GM21737 (cell line): ENCODE measurements at regions not wholly inside any gene's neighbourhood (a gene's known extent, or its start where the extent isn't known, plus 50 kb on each side); places are given as distances from the start of the nearest gene placed in this dataset.
"Not testable (repeated sequence)": the region's sequence is repeated elsewhere in the genome, so short reads cannot be mapped to it uniquely, and the experiment has no call there.

Experiments
- ATAC-seq: cut with Tn5 transposase; IDR thresholded peaks from one replicate; pipeline ENCODE4 v1.9.1; 2021; ENCODE audit warnings: mild to moderate bottlenecking, moderate library complexity; ENCODE audit not compliant: unreplicated experiment

GRCh38 chr3:109648027-109648426 is 310.7 kb upstream of the DPPA4 start:
- no peak for ATAC-seq

GRCh38 chr3:109656225-109656624 is 318.9 kb upstream of the DPPA4 start:
- no peak for ATAC-seq

GRCh38 chr3:109678600-109678999 is 341.3 kb upstream of the DPPA4 start:
- no peak for ATAC-seq

DNA sequence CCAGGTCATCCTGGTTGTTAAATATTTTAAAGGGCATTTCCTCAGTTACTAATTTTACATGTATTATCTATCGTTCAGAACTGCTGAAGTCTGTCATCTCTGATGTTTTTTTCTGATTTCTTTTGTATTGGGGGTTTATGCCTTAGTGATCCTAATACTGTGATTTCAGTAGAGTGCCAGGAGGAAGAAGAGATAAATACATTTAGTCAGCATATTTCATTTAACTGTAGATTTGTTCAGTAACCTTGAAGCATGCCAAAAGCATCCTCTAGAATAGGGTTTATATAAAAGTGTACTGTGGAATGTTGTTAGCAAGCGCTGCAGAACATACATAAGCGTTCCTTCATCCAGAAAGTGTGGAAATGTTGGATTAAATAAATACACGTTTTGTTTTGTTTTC is 342.3 kb upstream of the DPPA4 start:
- ATAC-seq = no peak

DNA sequence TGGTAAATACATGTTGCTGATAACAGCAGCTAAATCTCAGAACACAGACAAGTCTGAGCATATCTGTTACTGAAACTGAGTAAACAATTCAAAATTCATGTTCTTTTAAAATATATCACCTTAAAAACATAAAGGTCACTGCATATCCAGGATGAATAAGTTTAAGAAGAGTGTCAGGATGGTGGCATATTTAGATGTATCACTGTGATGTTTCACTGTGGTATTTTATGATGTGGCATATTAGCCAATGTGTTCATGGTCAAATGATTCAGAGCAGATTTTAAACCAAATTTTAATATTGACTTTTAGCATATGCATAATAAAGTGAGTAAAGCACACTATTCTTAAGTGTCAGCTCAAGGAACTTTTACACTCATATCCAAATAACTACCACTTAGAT is 346.4 kb upstream of the DPPA4 start:
- no peak for ATAC-seq

- ATAC-seq = no peak
These were observed 348.0 kb upstream of the DPPA4 start for GRCh38 chr3:109685084-109686079.

DNA sequence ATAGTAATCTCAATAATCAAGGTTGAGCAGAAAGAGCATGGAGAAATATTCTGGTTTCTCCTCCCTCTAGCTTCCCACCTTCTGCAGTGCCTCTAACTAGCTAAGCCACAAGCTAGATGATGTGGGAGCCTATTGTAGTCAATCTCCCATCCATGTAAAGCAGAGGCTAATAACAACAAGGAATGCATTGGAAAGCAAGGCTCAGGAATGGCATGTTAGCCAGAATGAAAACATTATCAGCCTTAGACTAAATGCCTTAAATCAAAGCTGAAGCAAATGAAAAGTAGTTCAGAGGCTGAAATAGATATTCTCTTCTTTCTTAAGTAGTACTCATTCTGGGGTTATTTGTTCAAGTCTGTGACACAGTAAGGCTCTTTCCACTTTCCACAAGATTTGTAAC is 350.3 kb upstream of the DPPA4 start:
- ATAC-seq = no peak

- no peak for ATAC-seq
These were observed 359.6 kb upstream of the DPPA4 start for GRCh38 chr3:109696932-109697331.

- no peak for ATAC-seq
These were observed 364.9 kb upstream of the DPPA4 start for GRCh38 chr3:109702252-109702651.

DNA sequence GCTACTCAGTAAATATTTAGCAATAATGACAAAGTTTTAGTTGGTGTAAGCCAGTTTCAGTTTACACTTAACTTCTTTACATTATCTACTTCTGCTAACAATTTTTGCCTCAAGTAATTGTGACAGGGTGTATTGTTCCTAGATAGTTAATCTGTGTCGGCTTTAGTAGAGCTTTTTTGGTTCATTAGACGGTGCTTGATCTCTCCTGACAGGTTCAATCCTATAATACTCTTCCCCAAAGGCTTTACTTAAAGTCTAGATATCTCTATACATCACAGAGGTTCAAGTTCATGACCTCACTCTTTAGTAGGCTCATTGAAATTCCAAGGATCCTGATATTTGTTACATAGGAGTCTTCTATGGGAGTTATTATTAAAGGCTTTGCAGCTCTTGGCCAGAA is 365.6 kb upstream of the DPPA4 start:
- ATAC-seq = no peak

DNA sequence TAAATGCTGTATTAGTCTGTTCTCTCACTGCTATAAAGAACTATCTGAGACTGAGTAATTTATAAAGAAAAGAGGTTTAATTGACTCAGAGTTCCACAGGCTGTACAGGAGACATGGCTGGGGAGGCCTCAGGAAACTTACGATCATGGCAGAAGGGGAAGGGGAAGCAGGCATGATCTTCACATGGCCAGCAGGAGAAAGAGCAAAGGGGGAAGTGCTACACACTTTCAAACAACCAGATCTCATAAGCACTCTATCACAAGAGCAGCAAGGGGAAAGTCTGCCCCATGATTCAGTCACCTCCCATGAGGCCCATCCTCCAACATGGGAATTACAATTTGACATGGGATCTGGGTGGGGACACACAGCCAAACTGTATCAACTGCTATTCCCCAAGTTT is 367.8 kb upstream of the DPPA4 start:
- ATAC-seq = not testable (repeated sequence)

DNA sequence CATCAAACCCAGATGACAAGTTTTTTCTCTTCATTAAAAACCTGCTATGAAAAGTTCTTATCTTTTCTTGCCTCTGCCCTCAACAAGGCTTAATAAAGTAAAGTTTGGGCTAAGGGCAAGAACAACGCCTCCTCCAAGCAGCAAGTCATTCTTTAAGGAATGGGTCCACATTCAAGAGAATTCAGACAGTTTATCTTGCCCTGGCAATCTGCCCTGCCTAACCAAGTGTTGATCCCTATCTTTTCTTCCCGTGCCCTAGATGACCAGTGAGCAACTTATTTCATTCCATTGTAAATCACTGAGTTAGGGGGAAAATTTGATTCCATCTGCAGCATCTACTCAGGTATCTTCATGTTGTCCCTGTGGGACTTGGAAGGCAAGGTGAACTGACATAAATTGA is 370.3 kb upstream of the DPPA4 start:
- ATAC-seq = no peak

DNA sequence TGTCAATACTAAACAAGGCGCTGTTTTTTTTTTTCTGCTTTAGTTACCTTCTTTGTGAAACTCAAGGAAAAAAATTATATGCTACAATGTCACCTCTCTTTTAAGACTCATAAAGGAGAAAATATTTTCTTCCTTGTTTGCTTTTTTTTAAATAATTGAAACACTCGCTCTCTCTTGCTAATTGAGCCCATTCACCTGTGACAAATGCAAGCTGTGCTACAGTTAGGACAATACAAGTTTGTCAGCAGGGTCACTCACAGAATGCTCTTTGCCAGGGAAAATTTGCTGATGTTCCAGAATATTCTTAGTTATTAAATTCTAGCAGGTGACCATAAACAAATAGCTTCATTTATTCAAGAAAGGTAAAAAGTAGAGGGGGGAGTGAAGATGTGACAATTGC is 375.9 kb upstream of the DPPA4 start:
- ATAC-seq = no peak

DNA sequence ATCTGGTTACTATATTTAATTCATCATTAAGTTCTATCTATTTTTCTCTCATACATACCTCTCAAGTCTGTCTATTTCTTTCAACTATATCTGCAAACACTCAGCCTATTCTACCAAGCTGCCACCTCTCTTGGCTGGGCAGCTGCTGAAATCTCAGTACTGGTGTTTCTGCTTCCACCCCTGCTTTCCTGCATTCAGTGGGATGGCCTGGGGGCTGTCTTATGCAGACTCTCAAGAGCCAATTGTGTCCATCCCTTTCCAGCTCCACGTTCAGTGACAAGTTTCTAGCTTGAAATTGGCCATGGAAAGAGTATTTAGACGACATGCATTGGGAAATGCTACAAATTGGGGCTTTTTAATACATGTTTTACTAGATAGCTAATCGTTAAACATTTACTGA is 378.4 kb upstream of the DPPA4 start:
- no peak for ATAC-seq

- ATAC-seq = no peak
These were observed 381.5 kb upstream of the DPPA4 start for GRCh38 chr3:109718850-109719249.

DNA sequence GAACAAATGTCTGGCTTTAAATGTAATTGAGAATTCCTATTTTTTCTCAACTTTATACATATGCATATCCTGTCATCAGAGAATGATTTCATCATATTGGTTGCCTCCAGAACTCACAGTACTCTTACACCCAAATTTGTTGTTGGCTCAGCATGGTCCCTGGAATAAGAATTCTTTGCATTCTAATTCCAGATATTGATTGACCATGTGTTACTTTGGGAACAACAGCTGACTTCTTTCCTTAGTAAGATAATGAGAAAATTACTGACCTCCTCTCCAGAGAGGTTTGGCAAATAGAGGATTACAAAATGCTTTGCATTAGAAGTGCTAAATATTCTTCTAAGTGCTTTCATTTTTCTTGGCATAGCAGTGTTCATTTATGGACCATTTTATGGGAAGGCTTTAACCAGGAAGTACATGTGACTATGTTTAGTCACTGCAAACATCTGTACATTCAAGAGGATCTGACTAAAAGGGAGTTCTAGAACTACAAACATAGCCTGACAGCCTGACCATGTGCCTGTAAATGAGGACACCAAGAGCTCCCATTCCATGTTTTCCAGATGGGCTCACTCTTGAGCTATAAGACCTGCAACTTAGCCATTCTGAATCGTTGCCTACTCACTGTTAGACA is 391.6 kb upstream of the DPPA4 start:
- ATAC-seq = no peak

DNA sequence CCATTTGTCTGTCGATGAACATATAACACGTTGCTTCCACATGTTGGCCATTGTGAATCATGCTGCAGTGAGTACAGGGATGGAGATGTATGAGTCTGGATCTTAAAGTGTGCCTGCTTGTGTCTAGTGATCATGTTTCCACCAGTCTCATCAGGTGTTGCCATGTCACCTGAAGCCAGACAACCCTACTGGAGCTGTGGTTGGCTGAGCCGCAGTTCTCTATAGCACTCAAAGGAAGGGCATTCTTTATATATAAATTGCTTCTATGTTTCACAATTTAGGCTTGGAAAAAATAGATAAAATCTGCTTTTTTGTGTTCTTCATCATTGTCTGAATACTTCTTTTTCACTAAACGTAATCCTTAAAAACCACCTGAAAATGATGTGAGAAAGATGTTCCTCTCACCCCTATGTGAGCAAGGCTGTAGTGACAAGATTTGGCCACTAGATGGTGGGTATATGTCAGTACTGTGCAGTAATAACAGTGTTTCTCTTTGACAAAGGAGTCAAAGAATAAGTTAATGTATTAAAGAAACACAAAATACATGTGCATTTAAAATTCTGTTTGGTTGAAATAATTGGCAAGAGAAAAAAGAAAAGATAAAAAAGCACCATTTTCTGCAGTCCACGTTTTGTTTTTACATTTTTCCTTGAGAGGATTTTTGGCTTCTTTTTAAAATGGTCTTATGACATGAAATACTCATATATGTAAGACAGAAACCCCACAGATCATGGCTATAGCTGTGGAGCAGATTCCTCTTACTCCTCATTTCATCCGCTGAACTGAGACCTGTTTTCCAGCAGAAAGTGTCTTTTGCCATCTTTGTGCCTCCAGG is 394.5 kb upstream of the DPPA4 start:
- ATAC-seq = peak; percentile 89

GRCh38 chr3:109743981-109744380 is 406.6 kb upstream of the DPPA4 start:
- ATAC-seq = no peak

- ATAC-seq = no peak
These were observed 435.2 kb upstream of the DPPA4 start for GRCh38 chr3:109772520-109772919.

DNA sequence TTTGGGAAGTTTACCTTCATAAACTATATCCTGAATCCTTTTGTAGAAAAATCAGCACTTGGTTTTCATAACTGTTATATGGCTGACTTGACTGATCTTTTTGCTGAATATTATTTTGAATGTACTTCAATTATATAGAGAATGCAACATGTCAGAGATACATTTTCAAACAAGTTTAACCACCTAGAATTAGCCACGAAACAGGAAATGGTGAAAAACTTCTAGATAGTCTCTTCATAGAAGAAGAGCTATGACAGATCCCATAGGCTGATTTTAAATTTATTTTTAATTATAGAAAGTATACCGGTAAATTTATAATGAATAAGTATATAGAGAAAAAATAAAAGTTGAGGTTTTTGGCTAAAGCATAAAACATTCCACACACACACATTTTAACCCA is 436.8 kb upstream of the DPPA4 start:
- ATAC-seq = no peak

DNA sequence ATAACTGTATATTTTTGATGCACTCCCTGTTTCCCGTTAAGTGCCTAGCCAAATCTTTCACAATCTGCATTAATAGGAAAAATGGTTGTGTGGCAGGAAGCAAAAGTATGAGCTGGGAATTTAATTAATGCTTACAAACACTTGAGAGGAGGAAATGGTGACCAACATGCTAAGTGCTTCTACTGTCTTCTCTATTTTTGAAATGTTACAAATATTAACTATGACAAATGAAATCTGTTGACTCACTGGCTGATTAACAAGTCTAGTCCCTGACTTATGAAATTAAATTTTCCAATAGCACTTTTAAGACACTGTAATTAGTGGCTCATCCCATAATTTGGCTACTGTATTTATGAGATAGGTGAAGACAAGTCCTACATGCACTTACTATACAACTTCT is 446.9 kb upstream of the DPPA4 start:
- ATAC-seq = no peak
